Hepatocyte (in vitro differentiated cells): ENCODE measurements at regions not wholly inside any gene's neighbourhood (a gene's known extent, or its start where the extent isn't known, plus 50 kb on each side); places are given as distances from the start of the nearest gene placed in this dataset.

Experiments
- DNase-seq: peaks from one replicate; pipeline ENCODE4 v3.0.0-alpha.2; 2016; ENCODE audit warnings: low spot score
- H2AFZ ChIP-seq: fragments of 200-600 bp; sonication (generic); 2 replicates; pipeline ENCODE4 v1.6.0; 2016; ENCODE audit warnings: antibody characterized with exemption, mild to moderate bottlenecking
- H3K27ac ChIP-seq: fragments of 200-600 bp; sonication (generic); 2 replicates; pipeline ENCODE4 v1.5.1; 2016; ENCODE audit warnings: mild to moderate bottlenecking
- H3K27me3 ChIP-seq: fragments of 200-600 bp; sonication (generic); 2 replicates; pipeline ENCODE4 v1.6.1; 2016
- H3K36me3 ChIP-seq: fragments of 200-600 bp; sonication (generic); replicated peaks from 2 replicates; pipeline ENCODE4 v1.5.1; 2016; ENCODE audit warnings: low read depth; ENCODE audit not compliant: insufficient read depth
- H3K4me1 ChIP-seq: fragments of 200-600 bp; sonication (generic); 2 replicates; pipeline ENCODE4 v1.5.1; 2016; ENCODE audit warnings: mild to moderate bottlenecking, moderate library complexity; ENCODE audit not compliant: insufficient read depth
- H3K4me2 ChIP-seq: fragments of 200-600 bp; sonication (generic); 2 replicates; pipeline ENCODE4 v1.6.0; 2016
- H3K4me3 ChIP-seq: fragments of 200-600 bp; sonication (generic); 2 replicates; pipeline ENCODE4 v1.5.1; 2016; ENCODE audit warnings: mild to moderate bottlenecking
- H3K79me2 ChIP-seq: fragments of 200-600 bp; sonication (generic); 2 replicates; pipeline ENCODE4 v1.6.0; 2017; ENCODE audit warnings: mild to moderate bottlenecking
- H3K9me2 ChIP-seq: fragments of 200-600 bp; sonication (generic); replicated peaks from 2 replicates; pipeline ENCODE4 v1.6.0; 2017; ENCODE audit warnings: mild to moderate bottlenecking; ENCODE audit not compliant: insufficient read depth
- H3K9me3 ChIP-seq: fragments of 200-600 bp; sonication (generic); 2 replicates; pipeline ENCODE4 v1.5.1; 2016; ENCODE audit warnings: low read depth, mild to moderate bottlenecking
- H4K20me1 ChIP-seq: fragments of 200-600 bp; sonication (generic); 2 replicates; pipeline ENCODE4 v1.6.0; 2016; ENCODE audit warnings: mild to moderate bottlenecking; ENCODE audit not compliant: insufficient read depth, poor library complexity, severe bottlenecking
- EZH2 ChIP-seq: fragments of 200-600 bp; sonication (generic); IDR thresholded peaks from 2 replicates; pipeline ENCODE4 v1.6.1; 2016; ENCODE audit warnings: antibody characterized with exemption, mild to moderate bottlenecking, borderline replicate concordance
- EZH2phosphoT487 ChIP-seq: fragments of 200-600 bp; sonication (generic); IDR thresholded peaks from one replicate; pipeline ENCODE4 v1.6.1; 2018; ENCODE audit warnings: antibody characterized with exemption, mild to moderate bottlenecking, low read depth, moderate library complexity; ENCODE audit not compliant: unreplicated experiment, severe bottlenecking
- WGBS: methylation state at CpG from one replicate; pipeline ENCODE4 v1.1.6; 2016; ENCODE audit warnings: low lambda C conversion rate; ENCODE audit errors: missing lambda C conversion rate; 5-methylcytosine and 5-hydroxymethylcytosine counted together
- TF ChIP-seq, protein P1 (sequence below): fragments of 200-600 bp; sonication (generic); IDR thresholded peaks from 2 replicates; pipeline ENCODE4 v1.5.1; 2016; ENCODE audit warnings: antibody characterized with exemption, mild to moderate bottlenecking; ENCODE audit not compliant: poor library complexity

DNA sequence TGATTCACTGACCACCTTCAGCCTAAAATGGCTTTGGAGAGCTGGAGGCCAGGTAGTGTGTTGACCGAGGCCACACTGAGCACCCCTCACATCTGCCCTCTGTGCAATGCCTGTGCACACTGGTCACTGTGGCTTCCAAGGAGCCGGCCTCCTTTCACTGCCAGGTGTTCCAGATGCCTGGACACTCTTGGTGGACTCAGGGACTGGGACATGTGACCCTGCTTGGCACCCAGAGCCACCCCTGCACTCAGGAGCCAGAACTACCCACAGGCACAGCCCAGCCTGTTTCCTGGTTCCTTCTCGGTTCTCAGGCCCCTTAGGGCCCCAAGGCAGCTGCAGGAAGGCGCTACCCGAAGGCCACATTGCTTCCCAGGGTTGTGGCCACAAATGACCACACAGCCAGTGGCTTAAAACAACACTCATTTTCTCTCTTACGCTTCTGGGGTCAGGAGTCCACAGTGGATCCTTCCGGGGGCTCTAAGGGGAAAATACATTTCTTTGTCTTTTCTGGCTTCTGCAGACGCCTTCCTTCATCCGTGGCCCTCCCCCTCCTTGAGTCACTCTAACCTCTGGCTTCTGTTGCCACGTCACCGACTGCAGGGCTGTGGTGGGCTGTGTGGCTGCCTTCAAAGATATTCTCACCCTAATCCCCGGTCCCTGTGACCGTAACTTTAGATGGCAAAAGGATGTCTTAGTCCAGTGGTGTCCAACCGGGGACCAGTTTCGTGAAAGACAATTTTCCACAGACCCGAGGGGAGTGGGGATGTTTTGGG lies 78.6 kb downstream of the ASB1 start:
- 95% methylated on average over 16 of the region's 16 CpGs for WGBS
- H2AFZ ChIP-seq, result no peak overlapping the region

DNA sequence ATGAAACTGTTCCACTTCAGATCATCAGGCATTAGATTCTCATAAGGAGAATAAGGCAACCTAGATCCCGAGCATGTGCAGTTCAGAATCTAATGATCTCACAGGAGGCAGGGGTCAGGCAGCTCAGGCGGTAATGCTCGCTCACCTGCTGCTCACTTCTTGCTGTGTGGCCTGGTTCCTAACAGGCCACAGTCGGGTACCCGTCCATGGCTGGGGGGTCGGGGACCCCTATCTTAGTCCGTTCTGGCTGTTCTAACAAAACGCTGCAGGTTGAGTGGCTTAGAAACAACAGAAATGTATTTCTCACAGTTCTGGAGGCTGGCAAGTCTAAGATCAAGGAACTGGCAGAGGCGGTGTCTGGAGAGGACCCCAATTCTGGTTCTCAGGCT lies 79.2 kb downstream of the ASB1 start:
- no peak overlapping the region for H3K4me3 ChIP-seq
- WGBS, result 88% methylated on average over 9 of the region's 9 CpGs
- no peaks in the 10 kb centered on the region for H4K20me1 ChIP-seq
- no peak overlapping the region for H3K27ac ChIP-seq
- TF ChIP-seq EZH2 (no peak), EZH2phosphoT487 (no peak)
- TF ChIP-seq, protein P1, sequence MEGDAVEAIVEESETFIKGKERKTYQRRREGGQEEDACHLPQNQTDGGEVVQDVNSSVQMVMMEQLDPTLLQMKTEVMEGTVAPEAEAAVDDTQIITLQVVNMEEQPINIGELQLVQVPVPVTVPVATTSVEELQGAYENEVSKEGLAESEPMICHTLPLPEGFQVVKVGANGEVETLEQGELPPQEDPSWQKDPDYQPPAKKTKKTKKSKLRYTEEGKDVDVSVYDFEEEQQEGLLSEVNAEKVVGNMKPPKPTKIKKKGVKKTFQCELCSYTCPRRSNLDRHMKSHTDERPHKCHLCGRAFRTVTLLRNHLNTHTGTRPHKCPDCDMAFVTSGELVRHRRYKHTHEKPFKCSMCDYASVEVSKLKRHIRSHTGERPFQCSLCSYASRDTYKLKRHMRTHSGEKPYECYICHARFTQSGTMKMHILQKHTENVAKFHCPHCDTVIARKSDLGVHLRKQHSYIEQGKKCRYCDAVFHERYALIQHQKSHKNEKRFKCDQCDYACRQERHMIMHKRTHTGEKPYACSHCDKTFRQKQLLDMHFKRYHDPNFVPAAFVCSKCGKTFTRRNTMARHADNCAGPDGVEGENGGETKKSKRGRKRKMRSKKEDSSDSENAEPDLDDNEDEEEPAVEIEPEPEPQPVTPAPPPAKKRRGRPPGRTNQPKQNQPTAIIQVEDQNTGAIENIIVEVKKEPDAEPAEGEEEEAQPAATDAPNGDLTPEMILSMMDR, result no peak
- H3K9me3 ChIP-seq, result no peaks in the 10 kb centered on the region
- no peaks in the 10 kb centered on the region for H3K79me2 ChIP-seq
- H3K9me2 ChIP-seq, result no peaks in the 10 kb centered on the region
- DNase-seq, result no peak
- no peaks in the 10 kb centered on the region for H3K36me3 ChIP-seq
- H3K27me3 ChIP-seq, result no peaks in the 10 kb centered on the region
- H2AFZ ChIP-seq, result no peak overlapping the region
- no peak overlapping the region for H3K4me2 ChIP-seq
- peaks cover 5% of the 10 kb centered on the region for H3K4me1 ChIP-seq

More for the DNA sequence above, 78.6 kb downstream of the ASB1 start:
- no peak for DNase-seq
- no peaks in the 10 kb centered on the region for H3K9me3 ChIP-seq
- no peaks in the 10 kb centered on the region for H4K20me1 ChIP-seq
- no peak overlapping the region for H3K4me3 ChIP-seq
- H3K79me2 ChIP-seq, result no peaks in the 10 kb centered on the region
- H3K36me3 ChIP-seq, result no peaks in the 10 kb centered on the region
- no peaks in the 10 kb centered on the region for H3K9me2 ChIP-seq
- TF ChIP-seq EZH2 (no peak), EZH2phosphoT487 (no peak)
- TF ChIP-seq, protein P1, result no peak
- H3K27ac ChIP-seq, result no peak overlapping the region
- H3K4me1 ChIP-seq, result peaks cover 5% of the 10 kb centered on the region
- no peak overlapping the region for H3K4me2 ChIP-seq
- H3K27me3 ChIP-seq, result no peaks in the 10 kb centered on the region

DNA sequence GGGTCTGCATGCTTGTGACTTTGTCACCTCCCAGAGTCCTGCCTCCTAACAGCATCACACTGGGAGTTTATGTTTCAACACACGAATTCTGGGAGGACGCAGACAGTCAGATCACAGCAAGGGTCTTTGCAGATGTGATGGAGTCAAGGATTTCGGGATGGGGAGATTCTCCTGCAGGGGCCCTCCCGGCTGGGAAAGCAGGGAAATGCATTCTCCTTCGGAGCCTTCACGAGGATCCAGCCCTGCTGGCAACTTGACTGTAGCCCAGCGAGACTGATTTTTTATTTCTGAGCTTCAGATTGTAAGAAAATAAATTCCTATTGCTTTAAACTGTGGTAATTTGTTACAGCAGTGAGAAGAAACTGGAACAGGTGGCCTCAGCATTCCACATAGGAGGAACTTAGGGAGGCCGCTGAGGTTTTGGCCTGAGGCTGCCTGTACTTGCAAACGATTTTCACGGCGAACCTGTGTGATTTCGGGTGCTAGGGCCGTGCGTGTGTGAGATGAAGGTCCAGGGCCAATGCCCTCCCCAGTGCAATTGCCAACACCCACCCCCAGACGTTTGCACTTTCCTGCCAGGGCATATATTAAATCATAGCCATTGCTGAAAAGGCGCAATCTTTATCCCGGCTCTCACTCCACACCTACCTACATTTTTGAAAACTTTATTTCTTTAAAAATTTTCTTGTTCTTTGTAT lies 79.8 kb downstream of the ASB1 start:
- Histone ChIP-seq H3K79me2 (no peaks in the 10 kb centered on the region), H3K27me3 (no peaks in the 10 kb centered on the region), H3K4me2 (no peak overlapping the region), H4K20me1 (no peaks in the 10 kb centered on the region), H3K27ac (no peak overlapping the region), H3K4me1 (peaks cover 5% of the 10 kb centered on the region), H2AFZ (no peak overlapping the region), H3K9me3 (no peaks in the 10 kb centered on the region), H3K36me3 (no peaks in the 10 kb centered on the region), H3K4me3 (no peak overlapping the region), H3K9me2 (no peaks in the 10 kb centered on the region)
- DNase-seq, result no peak
- WGBS, result 78% methylated on average over 16 of the region's 17 CpGs
- TF ChIP-seq EZH2 (no peak), EZH2phosphoT487 (no peak)
- TF ChIP-seq, protein P1, result no peak
